ENCODE measurements at regions not wholly inside any gene's neighbourhood (a gene's known extent, or its start where the extent isn't known, plus 50 kb on each side); places are given as distances from the start of the nearest gene placed in this dataset.

- DNase-seq (ENCODE audit: low read depth, low spot score), result no peak
These were observed 191.1 kb upstream of the TSC22D2 start for GRCh38 chr3:150216866-150217600.

DNA sequence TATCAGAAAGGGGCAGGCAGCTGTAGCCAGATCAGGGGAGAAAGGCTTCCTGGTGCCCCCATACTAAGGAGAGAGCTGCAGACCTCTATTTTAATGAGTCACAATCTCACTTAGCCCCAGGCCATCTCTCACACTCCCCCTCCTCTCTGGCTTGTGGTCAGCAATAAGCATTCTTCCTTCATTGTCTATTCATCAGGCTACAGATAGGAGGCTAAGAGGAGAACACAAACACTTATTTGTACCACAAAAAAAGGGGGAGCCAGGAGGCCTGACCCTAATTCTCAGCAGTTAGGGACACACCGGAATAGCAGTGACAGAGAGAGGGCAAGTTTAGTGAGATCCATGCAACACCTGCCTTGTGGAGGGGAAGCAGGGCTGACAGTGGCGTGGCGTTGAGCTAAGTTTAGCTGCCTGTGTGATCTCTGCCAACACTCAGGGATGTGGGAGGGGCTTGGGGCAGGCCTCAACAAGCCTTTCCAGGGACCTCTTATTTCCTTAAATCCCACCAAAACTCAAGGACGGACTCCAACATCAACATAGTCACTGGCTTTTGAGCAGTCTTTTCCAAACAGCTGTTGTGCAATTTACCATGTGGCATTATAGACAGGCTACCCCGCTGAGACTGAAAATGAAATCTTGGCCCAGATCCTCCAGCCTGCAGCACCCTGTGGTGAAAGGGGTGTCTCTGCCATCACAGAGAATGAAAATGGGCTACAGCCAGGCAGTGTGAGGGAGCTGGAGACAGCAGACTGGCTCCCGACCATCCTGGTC is 191.9 kb upstream of the TSC22D2 start:
- peak; percentile 79 for DNase-seq (ENCODE audit: low read depth, low spot score)

DNA sequence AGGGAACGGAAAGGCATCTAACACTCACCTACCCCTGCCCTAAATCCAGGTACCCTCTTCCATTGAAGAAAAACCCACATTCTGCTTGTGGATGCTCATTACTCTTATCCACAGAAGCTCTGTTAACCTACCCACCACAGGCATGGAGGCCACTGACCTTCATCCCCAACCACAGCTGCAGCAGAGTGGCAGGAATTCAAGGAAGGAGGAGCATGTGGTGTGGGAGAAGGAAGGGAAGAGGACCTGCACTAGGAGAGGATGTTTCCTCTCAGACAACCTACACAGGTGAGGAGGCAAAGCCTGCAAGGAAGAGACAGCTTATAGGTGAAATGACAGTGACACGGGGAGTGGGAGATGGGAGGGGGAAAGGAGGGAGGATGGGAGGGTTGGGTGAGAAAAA is 192.5 kb upstream of the TSC22D2 start:
- DNase-seq (ENCODE audit: low read depth, low spot score), result no peak

- no peak for DNase-seq (ENCODE audit: low read depth, low spot score)
These were observed 194.5 kb upstream of the TSC22D2 start for GRCh38 chr3:150213577-150213976.

GRCh38 chr3:150210461-150211110 is 197.5 kb upstream of the TSC22D2 start:
- peak; percentile 40 for DNase-seq (ENCODE audit: low read depth, low spot score)

GRCh38 chr3:150203273-150203672 is 204.8 kb upstream of the TSC22D2 start:
- DNase-seq (ENCODE audit: low read depth, low spot score), result no peak

DNA sequence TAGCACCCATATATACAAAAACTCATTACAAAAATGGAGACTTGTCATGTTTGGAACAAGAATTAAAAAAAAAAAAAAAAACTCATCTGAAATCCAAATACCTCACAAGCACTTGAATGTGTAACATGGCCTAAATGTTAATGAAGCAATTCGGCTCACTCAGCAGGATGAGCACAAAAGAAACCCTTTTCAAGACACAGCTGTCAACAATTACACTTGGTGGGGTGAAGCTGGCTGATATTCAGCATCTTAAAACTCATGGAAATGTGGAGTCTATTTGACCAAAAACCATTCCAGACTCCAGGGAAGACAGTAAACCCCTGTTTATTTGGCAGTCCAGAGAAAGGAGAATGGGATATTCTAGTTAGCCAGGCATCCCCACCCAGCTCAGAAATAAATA is 205.4 kb upstream of the TSC22D2 start:
- no peak for DNase-seq (ENCODE audit: low read depth, low spot score)

DNA sequence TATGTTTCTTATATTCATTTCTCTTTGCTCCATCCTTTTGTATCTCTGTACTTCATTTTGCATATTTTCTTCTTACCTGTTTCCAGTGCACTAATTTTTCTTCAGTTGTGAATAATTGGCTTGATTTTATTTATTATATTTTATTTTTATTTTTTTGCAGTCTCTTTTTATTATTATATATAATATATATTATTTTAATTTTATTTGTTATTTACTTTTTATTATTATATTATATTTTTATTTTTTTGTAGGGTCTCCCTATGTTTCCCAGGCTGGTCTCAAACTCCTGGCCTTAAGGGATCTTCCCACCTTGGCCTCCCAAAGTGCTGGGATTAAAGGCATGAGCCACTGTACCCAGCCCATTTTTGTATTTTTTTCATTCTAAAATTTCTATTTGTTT is 213.1 kb upstream of the TSC22D2 start:
- DNase-seq (ENCODE audit: low read depth, low spot score), result no peak

- no peak for DNase-seq (ENCODE audit: low read depth, low spot score)
These were observed 213.6 kb upstream of the TSC22D2 start for GRCh38 chr3:150194513-150194912.

DNA sequence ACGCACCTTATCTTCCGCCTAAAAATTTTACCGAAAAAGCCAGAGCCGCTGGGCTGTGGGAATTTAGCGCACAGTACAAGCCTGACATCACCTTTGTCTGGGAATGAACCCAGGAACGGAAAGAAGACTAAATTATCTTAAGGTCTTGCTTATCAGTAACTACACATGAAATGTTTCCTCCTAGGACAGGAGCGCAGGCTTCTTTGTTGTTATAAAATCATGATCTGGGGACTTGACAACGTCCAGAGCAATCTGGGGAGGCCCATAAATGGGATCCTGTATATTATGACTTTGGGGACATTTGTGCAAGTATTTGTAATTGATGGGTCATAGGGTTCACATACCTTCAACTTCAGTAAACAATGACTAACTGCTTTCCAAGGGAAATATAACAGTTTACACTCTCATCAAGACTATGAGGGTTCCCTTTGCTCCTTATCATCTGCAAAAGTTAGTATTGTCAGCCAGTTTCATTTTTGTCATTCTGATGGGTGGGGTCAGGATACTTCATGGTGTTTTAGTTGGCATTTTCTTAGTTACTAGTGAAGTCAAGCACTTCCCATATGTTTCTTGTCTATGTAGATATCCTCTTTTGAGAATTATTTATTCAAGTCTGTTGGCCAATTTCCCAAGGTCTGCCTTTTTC is 213.9 kb upstream of the PFN2 start:
- DNase-seq (ENCODE audit: low read depth, low spot score), result no peak

- peak; percentile 83 for DNase-seq (ENCODE audit: low read depth, low spot score)
These were observed 213.2 kb upstream of the PFN2 start for GRCh38 chr3:150183678-150184425.

DNA sequence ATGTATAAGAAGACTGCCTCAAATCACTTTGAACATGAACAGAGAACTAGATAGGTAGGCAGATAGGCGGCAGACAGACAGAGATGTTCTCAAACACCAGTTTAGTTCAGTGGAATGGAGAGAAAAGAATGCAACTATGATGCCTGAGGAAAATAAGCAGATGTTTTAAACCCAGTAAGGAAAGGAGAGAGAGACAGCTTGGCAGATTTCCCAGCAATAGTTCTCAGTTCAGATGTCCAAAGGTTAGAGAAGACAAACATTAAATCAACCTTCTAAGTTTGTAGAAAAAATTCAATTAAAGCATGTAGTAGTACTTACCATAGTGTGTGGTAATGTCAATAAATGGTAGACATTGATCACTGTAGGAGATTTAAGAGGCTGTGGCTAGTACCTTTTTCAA is 209.6 kb upstream of the PFN2 start:
- no peak for DNase-seq (ENCODE audit: low read depth, low spot score)

- no peak for DNase-seq (ENCODE audit: low read depth, low spot score)
These were observed 208.6 kb upstream of the PFN2 start for GRCh38 chr3:150179330-150179729.

GRCh38 chr3:150177673-150178381 is 207.1 kb upstream of the PFN2 start:
- DNase-seq (ENCODE audit: low read depth, low spot score), result no peak

GRCh38 chr3:150174179-150174578 is 203.5 kb upstream of the PFN2 start:
- DNase-seq (ENCODE audit: low read depth, low spot score), result no peak

DNA sequence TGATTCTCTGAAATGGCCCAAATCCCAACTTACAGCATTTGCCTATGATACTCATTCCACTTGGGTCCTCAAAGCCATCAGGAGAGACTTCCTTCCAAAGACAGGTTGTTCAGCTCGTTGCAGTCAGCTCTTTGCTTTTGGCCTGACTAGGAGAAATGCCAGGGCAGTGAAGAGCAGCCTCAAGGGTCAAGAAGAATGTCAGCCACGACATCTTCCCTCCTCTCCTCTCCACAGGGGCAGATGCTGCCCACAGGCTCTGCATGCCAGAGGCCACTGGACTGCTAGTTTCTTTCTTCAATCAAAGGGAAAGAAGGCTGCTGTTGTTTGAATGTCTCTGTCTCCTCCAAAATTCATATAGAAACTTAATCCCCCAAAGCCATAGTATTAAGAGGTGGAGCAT is 201.7 kb upstream of the PFN2 start:
- DNase-seq (ENCODE audit: low read depth, low spot score), result peak; percentile 22

GRCh38 chr3:150170852-150171520 is 200.3 kb upstream of the PFN2 start:
- no peak for DNase-seq (ENCODE audit: low read depth, low spot score)

DNA sequence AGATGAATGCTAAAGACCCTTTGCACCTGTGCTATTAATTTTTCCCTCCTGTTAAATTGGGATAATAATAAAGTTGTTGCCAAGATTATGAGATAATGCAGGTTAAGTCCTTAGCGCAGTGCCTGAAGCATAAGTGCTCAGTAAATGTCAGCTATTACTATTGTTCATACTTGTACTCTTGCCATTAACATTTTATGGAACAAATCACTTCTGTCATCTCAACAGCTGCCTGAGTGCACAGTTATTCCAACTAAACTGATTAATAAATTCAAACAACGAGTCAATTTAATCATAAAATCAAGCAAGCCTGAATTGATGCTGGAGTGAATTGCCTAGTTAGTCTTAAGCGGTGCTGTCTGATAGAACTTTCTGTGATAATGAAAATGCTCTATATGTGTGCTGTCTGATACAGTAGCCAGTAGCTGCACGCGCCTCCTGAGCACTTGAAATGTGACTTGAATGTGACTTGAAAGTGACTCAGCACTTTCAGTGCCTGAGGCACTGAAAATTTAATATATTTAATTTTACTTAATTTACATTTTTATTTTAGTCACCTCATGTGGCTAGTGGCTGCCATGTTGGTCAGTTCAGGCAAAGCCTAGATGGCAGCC is 198.7 kb upstream of the PFN2 start:
- DNase-seq (ENCODE audit: low read depth, low spot score), result no peak

- no peak for DNase-seq (ENCODE audit: low read depth, low spot score)
These were observed 198.0 kb upstream of the PFN2 start for GRCh38 chr3:150168698-150169097.

Data from ELF-1 (cell line).